ENCODE measurements at regions not wholly inside any gene's neighbourhood (a gene's known extent, or its start where the extent isn't known, plus 50 kb on each side); places are given as distances from the start of the nearest gene placed in this dataset.

- TF ChIP-seq CTCF (IDR thresholded peaks at IDR 0.05 in 4 of 5, conservative IDR thresholded peaks at IDR 0.05 in 1 of 5) = no peak
- no peak for TF ChIP-seq POLR2A (IDR thresholded peaks at IDR 0.05)
These were observed 116.6 kb upstream of the FRMPD4 start for GRCh38 chrX:12021698-12022097.

All from gastrocnemius medialis (tissue), 4 donors.